ENCODE measurements at regions not wholly inside any gene's neighbourhood (a gene's known extent, or its start where the extent isn't known, plus 50 kb on each side); places are given as distances from the start of the nearest gene placed in this dataset.

GRCh38 chr2:106010818-106011355 lies 183.2 kb downstream of the UXS1 start:
- no peak overlapping the region for H3K27ac ChIP-seq (ENCODE audit: low read length)
- H3K4me2 ChIP-seq (ENCODE audit: low read depth, low read length) = no peak overlapping the region
- H2AFZ ChIP-seq (ENCODE audit: low read length) = no peak overlapping the region

DNA sequence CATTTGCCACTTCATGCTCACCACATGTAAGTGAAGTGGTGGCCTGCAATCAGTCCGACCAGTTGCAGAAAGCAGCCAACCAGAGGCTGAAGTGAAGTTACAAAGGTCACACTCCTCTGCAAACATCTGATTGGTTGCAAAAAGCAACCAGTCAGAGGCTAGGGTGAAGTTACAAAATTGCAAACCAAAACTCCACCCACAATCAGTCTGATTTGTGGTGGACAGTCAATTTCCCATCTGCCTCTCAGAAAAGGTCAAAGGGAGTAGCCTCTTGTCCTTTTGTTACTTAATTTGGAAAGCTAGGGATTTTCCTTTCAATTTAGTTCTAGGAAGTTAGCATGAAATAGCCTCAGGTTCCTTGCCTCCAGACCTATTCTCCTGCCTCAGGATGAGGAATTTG lies 185.0 kb downstream of the UXS1 start:
- no peak overlapping the region for H3K4me2 ChIP-seq (ENCODE audit: low read depth, low read length)
- no peak overlapping the region for H2AFZ ChIP-seq (ENCODE audit: low read length)
- H3K9me2 ChIP-seq (replicated peaks; ENCODE audit: insufficient read depth, low read length) = no peaks in the 10 kb centered on the region
- H3K27me3 ChIP-seq (replicated peaks; ENCODE audit: insufficient read depth, low read length) = no peaks in the 10 kb centered on the region
- H3K79me2 ChIP-seq (ENCODE audit: low read length) = no peaks in the 10 kb centered on the region
- H3K9me3 ChIP-seq (replicated peaks; ENCODE audit: insufficient read depth, low read length) = no peaks in the 10 kb centered on the region
- H3K4me1 ChIP-seq (ENCODE audit: low read length) = no peaks in the 10 kb centered on the region
- H3K27ac ChIP-seq (ENCODE audit: low read length) = no peak overlapping the region
- H3K36me3 ChIP-seq (replicated peaks; ENCODE audit: insufficient read depth, low read length) = no peaks in the 10 kb centered on the region
- H3K9ac ChIP-seq (ENCODE audit: low read length) = no peak overlapping the region
- H4K20me1 ChIP-seq (ENCODE audit: insufficient read depth, low read length) = no peaks in the 10 kb centered on the region
- H3F3A ChIP-seq (ENCODE audit: insufficient read depth, low read length) = no peaks in the 10 kb centered on the region
- no peak overlapping the region for H3K4me3 ChIP-seq (ENCODE audit: low read length)
- DNase-seq = no peak
- TF ChIP-seq, protein P1, sequence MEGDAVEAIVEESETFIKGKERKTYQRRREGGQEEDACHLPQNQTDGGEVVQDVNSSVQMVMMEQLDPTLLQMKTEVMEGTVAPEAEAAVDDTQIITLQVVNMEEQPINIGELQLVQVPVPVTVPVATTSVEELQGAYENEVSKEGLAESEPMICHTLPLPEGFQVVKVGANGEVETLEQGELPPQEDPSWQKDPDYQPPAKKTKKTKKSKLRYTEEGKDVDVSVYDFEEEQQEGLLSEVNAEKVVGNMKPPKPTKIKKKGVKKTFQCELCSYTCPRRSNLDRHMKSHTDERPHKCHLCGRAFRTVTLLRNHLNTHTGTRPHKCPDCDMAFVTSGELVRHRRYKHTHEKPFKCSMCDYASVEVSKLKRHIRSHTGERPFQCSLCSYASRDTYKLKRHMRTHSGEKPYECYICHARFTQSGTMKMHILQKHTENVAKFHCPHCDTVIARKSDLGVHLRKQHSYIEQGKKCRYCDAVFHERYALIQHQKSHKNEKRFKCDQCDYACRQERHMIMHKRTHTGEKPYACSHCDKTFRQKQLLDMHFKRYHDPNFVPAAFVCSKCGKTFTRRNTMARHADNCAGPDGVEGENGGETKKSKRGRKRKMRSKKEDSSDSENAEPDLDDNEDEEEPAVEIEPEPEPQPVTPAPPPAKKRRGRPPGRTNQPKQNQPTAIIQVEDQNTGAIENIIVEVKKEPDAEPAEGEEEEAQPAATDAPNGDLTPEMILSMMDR (IDR thresholded peaks at IDR 0.05; ENCODE audit: low read length) = no peak
- TF ChIP-seq EZH2phosphoT487 (IDR thresholded peaks at IDR 0.05; ENCODE audit: low read length) = no peak

More at GRCh38 chr2:106010818-106011355, 183.2 kb downstream of the UXS1 start:
- H3K27me3 ChIP-seq (replicated peaks; ENCODE audit: insufficient read depth, low read length) = no peaks in the 10 kb centered on the region
- no peaks in the 10 kb centered on the region for H3K9me3 ChIP-seq (replicated peaks; ENCODE audit: insufficient read depth, low read length)
- H4K20me1 ChIP-seq (ENCODE audit: insufficient read depth, low read length) = no peaks in the 10 kb centered on the region
- no peaks in the 10 kb centered on the region for H3K4me1 ChIP-seq (ENCODE audit: low read length)
- no peak for DNase-seq
- TF ChIP-seq, protein P1 (IDR thresholded peaks at IDR 0.05; ENCODE audit: low read length) = no peak
- TF ChIP-seq EZH2phosphoT487 (IDR thresholded peaks at IDR 0.05; ENCODE audit: low read length) = no peak
- TF ChIP-seq EZH2 (optimal IDR thresholded peaks at IDR 0.05; ENCODE audit: low read depth, low read length) = no peak
- H3K9me2 ChIP-seq (replicated peaks; ENCODE audit: insufficient read depth, low read length) = no peaks in the 10 kb centered on the region
- H3K36me3 ChIP-seq (replicated peaks; ENCODE audit: insufficient read depth, low read length) = no peaks in the 10 kb centered on the region
- no peaks in the 10 kb centered on the region for H3F3A ChIP-seq (ENCODE audit: insufficient read depth, low read length)
- H3K79me2 ChIP-seq (ENCODE audit: low read length) = no peaks in the 10 kb centered on the region
- H3K9ac ChIP-seq (ENCODE audit: low read length) = no peak overlapping the region
- no peak overlapping the region for H3K4me3 ChIP-seq (ENCODE audit: low read length)

GRCh38 chr2:106004851-106005250 lies 189.2 kb downstream of the UXS1 start:
- Histone ChIP-seq H3F3A (ENCODE audit: insufficient read depth, low read length) (no peaks in the 10 kb centered on the region), H4K20me1 (ENCODE audit: insufficient read depth, low read length) (no peaks in the 10 kb centered on the region), H3K9ac (ENCODE audit: low read length) (no peak overlapping the region), H3K9me3 (replicated peaks; ENCODE audit: insufficient read depth, low read length) (no peaks in the 10 kb centered on the region), H2AFZ (ENCODE audit: low read length) (no peak overlapping the region), H3K27me3 (replicated peaks; ENCODE audit: insufficient read depth, low read length) (no peaks in the 10 kb centered on the region), H3K36me3 (replicated peaks; ENCODE audit: insufficient read depth, low read length) (no peaks in the 10 kb centered on the region), H3K79me2 (ENCODE audit: low read length) (no peaks in the 10 kb centered on the region), H3K27ac (ENCODE audit: low read length) (no peak overlapping the region), H3K4me3 (ENCODE audit: low read length) (no peak overlapping the region), H3K4me1 (ENCODE audit: low read length) (no peaks in the 10 kb centered on the region), H3K4me2 (ENCODE audit: low read depth, low read length) (no peak overlapping the region), H3K9me2 (replicated peaks; ENCODE audit: insufficient read depth, low read length) (no peaks in the 10 kb centered on the region)
- TF ChIP-seq EZH2 (optimal IDR thresholded peaks at IDR 0.05; ENCODE audit: low read depth, low read length) (no peak), EZH2phosphoT487 (IDR thresholded peaks at IDR 0.05; ENCODE audit: low read length) (no peak)
- TF ChIP-seq, protein P1 (IDR thresholded peaks at IDR 0.05; ENCODE audit: low read length) = no peak
- DNase-seq = no peak

Measured in MM.1S (cell line).